ENCODE measurements at regions not wholly inside any gene's neighbourhood (a gene's known extent, or its start where the extent isn't known, plus 50 kb on each side); places are given as distances from the start of the nearest gene placed in this dataset.
"Not testable (repeated sequence)": the region's sequence is repeated elsewhere in the genome, so short reads cannot be mapped to it uniquely, and the experiment has no call there.

- DNase-seq: no peak
Measured at GRCh38 chr1:209155546-209155945, 428.0 kb upstream of the CAMK1G start.

- DNase-seq: no peak
Measured at GRCh38 chr1:209156991-209157390, 426.5 kb upstream of the CAMK1G start.

DNA sequence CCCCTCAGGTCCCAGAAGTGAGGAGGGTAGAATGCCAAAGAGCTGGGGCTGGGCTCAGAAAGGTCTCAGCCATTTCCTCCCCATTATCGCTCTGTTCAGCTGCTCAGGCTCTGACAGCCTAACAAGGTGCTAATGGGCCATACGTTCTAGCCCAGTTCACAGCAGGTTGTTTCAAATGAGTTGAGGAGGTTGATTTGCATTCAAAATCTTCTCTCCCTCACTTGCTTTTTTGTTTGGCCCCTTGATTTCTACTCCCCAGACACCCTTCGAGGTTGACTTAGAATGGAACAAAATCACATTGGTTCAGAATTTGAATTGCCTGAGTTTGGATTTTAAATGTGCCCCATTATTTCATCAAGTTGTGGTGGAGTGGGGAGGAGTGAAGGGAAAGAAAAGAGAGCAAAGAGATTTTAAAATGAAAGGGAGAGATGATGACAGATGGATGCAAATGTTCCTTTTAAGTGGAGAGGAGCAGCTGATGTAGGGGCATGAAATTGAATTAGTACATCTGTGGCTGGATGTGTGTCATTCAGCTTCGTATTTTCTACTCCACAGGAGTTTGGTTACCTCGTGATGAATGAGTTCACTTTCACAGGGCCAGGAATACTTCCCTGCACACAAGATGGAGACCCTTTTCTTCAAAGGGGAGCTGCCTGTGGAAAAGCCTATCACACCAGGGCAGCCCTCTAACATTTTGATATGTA is 425.8 kb upstream of the CAMK1G start:
- no peak for DNase-seq

- DNase-seq: no peak
Measured at GRCh38 chr1:209158851-209159250, 424.7 kb upstream of the CAMK1G start.

DNA sequence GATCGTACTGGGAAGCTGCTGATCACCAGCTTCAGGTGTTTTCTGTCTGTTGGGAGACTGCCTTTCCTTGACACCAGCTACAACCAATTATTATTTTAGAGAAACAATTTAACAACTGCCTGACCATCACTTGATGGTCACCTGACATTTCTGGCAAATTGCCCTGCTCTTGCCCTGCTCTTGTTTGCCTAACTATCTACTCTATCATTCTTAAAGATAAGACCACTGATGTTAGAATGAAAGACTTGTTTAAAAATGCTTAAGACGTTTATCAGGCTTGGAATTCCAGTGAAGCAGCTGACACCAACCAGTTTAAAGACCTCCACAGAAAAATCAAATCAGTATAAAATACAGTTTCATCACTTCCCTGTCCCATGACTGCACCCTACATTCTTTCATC is 423.3 kb upstream of the CAMK1G start:
- no peak for DNase-seq

DNA sequence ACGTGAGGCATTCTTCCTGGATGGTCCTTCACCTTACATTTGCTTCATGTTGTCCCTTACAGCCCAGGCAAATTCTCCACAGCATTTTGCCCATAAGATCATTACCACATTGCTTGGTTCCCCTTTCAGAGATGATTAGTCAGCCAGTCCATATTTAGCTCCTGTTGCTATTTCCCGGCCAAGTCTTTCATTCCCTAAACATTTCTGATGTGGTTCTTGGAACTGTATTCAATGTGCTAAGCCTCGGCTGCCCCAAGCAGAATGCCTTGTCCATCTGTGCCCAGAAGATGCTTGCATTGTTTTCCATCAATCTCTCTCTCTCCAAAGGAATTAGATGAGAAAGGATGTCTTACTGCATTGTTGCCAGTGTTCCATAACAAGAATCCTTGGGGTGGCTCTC is 420.9 kb upstream of the CAMK1G start:
- DNase-seq: no peak

DNA sequence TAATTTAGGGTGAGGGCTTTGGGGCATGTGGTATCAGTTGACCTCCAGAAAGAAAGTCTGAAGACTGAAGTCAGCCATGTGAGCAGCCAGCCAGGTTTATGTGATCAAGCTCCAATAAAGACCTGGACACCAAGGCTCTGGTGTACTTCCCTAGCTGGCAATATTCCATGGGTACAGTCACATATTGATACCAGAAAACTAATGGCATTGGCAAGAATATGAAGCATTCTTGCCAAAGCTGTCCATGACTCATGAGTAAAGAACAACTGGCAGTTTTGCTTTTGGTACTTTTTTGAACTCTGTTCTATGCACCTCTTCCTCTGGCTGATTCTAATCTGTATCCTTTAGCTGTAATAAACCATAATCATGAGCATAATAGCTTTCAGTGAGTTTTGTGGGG is 415.3 kb upstream of the CAMK1G start:
- no peak for DNase-seq

GRCh38 chr1:209171151-209171550 is 412.4 kb upstream of the CAMK1G start:
- no peak for DNase-seq

DNA sequence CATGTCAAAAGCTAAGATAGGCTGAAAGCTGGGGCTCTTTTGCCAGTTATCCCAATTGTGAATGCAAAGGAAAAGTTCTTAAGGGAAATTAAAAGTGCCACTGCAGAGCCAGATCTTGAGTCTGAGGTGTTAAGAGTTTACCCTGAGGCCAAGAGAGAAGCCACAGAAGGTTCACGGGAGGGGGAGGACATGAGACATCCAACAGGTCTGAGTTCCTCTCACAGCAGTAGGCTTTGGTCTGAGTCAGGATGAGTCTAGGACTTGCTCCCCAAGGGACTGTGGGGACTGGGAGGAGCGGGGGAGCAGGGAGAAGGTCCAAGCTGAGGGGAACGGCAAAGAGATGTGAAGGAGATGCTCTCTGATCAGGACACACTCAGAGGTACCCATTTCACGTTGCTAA is 411.2 kb upstream of the CAMK1G start:
- DNase-seq: no peak

DNA sequence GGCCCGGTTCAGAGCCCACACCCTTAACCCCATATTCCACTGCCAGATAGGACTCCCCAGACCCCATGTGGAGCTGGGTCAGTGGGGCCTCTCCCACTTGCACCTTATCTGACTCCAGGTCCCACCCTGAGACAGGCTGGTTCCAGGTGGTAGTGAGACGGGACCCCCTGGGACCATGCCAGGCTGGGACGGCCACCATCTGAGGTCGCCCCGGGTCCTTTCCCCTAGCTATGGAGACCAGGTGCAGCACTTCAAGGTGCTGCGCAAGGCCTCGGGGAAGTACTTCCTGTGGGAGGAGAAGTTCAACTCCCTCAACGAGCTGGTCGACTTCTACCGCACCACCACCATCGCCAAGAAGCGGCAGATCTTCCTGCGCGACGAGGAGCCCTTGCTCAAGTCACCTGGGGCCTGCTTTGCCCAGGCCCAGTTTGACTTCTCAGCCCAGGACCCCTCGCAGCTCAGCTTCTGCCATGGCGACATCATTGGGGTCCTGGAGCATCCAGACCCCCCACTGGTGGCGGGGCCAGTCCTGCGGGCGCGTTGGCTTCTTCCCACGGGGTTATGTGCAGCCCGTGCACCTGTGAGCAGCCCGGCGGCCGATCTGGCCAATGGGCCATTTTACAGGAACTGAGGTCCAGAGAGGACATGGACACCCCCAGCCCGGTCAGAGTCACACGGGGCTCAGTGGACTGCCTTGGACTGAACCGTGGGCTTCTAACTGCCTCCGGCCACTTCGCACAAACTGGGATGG is 410.5 kb upstream of the CAMK1G start:
- DNase-seq: not testable (repeated sequence)

- DNase-seq: not testable (repeated sequence)
Measured at GRCh38 chr1:209173796-209174195, 409.7 kb upstream of the CAMK1G start.

GRCh38 chr1:209176866-209177430 is 406.6 kb upstream of the CAMK1G start:
- DNase-seq: no peak

DNA sequence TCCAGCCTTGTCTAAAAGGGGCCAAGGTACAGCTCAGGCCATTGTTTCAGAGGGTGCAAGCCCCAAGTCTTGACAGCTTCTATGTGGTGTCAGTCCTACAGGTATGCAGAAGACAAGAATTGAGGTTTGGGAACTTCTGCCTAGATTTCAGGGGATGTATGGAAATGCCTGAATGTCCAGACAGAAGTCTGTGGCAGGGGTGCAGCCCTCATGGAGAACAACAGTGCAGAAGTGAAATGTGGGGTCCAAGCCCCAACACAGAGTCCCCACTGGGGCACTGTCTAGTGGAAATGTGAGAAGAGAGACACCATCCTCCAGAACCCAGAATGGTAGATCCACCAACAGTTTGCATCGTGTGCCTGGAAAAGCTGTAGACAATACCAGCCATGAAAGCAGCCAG is 400.3 kb upstream of the CAMK1G start:
- no peak for DNase-seq

DNA sequence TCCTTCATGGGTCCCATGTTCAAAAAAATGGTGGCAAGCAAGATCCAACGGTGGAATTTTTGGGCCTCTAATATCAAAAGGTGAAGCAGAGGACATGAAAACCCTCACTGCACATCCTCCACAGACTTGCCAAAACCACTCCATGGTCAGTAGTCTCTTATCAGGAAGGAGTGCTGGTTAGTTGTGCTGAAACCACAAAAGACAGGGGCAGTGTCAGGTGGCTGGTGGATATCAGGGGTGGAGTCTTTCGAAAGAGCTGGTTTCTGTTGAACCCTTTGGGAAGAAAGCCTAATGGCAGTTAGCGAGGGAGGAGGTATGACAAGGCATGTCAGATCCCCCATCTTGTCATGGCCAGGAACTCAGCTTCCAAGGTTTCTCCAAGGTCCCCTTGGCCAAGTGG is 395.9 kb upstream of the CAMK1G start:
- no peak for DNase-seq

DNA sequence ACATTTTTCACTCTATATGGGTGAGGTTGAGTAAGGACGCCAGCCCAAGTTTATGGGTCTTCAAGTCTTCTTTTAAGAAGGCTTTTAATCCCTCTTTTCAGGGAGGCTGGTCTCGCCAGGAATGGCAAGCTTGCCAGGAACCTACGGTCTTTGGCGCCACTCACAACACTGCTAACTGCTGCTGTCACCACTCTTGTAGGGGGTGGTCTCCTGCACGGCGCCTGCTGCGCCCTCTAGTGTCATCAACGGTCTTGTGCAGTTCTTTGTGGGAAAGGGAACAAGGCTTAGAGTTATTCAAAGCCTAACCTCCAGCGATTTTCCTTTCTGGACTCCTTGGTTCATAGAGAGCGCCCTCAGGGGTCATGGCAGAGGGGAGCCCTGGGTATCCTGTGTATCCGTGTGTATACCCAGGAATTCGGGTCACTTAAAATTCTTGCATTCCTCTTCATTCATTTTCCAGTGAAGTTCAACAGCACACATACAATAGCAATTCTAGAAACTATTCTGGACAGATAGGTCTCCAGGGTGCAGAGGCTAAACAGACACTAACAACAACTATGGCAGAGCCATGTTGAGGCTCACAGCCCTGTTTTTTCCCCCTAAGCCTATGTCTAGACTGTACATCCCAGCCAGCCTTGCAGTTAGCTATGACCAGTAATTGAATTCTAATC is 392.8 kb upstream of the CAMK1G start:
- peak; percentile 85 for DNase-seq

DNA sequence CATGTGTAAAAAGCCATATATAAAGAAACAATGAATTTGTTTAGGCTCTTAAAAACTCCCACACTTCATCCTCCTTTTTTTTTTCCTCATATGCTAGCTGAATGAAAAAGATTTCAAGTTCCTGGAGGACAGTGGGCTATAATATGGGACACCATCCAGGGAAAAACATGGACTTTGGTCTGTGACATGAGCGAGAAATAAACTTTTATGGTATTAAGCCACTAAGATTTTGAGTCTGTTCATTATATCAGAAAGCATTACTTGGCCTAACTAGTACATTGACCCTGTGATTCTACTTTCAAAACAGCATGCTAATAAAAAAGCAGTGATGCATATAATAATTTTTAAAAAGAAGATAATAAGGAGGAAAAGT is 392.3 kb upstream of the CAMK1G start:
- DNase-seq: no peak

DNA sequence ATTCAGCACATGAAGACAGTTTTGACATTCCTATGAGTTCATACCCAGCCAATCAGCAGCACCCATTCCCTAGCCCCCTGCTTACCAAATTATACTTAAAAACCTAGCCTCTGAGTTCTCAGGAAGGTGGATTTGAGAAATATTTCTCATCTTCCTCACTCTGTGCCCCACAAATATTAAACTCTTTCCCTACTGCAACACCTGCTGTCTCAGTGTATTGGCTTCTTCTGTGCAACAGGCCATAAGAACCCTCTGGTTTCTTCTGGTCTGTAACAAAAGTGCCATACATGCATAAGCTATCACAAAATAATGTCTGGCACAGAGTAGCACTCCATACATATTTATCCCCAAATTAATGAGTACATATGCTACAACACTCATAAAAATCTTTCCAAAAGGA is 387.4 kb upstream of the CAMK1G start:
- DNase-seq: no peak

DNA sequence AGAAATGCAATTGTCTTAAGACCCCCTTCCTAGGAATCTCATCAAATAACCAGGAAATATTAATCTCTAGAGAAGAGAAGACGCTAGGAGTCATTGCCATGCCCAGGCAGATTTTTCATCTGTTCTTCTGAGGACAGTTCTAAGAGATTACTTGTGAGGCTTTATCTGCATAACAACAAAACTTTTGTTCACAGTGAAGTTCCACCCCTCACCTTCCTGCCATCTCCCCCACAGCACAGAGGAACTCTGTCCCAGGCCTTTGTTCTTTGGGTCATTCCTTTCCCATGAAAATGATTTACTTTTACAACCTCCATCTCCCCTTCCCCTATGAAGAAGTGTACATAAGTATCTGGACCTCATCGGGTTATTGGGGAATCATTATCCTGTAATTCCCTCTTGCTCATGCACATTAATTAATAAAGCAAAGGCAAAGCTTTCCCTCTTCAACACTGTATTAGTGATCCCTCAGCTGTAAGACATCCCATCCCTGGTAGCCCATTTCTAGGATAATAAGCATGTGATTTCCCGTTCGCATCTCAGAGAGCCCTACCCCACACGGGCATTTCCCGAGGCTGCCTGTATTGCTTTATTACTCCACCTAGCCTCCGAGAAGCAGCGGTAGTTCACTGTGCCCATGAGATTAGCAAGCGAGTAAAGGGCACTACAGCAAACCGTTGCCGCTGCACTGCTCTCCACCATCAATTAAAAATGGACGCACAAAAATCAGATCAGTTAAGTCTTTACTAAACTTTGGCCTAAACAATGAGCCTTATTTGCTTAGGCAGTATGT is 384.4 kb upstream of the CAMK1G start:
- DNase-seq: no peak

GRCh38 chr1:209199822-209200221 is 383.7 kb upstream of the CAMK1G start:
- DNase-seq: no peak

DNA sequence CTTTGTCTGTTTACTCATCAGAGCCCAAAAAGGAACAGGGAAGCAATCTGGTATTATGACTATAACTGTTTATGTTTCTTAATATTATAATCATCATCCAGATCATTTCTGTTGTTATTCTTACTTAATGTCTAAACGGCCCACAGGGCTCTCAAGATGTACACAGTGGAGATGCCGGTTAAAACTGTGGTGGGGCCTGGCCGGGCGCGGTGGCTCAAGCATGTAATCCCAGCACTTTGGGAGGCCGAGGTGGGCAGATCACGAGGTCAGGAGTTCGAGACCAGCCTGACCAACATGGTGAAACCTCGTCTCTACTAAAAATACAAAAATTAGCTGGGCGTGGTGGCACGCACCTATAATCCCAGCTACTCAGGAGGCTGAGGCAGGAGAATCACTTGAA is 381.2 kb upstream of the CAMK1G start:
- DNase-seq: not testable (repeated sequence)

- peak; percentile 61 for DNase-seq
Measured at GRCh38 chr1:209202830-209203532, 380.5 kb upstream of the CAMK1G start.

- no peak for DNase-seq
Measured at GRCh38 chr1:209203533-209203895, 380.0 kb upstream of the CAMK1G start.
